ENCODE measurements at regions not wholly inside any gene's neighbourhood (a gene's known extent, or its start where the extent isn't known, plus 50 kb on each side); places are given as distances from the start of the nearest gene placed in this dataset.

DNA sequence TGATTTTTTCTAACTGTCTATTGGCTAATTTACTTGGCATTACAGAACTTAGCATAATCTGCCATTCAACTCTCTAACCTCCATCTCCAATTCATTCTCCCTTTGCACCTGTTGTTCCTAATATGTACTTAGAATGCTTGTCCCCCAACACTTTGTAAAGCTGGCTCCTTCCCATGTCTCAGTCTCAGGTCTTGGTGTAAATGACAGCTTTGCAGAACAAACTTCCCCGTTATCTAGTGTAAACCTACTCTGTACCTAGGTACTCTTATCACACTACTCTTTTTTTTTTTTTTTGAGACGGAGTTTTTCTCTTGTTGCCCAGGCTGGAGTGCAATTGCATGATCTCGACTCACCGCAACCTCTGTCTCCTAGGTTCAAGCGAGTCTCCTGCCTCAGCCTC, 77.2 kb upstream of the CTNNA1 start:
- Histone ChIP-seq H2AFZ (ENCODE audit: control insufficient read depth, low read depth, low read length) (no peak overlapping the region), H3K9ac (ENCODE audit: control insufficient read depth, insufficient read depth, low read length) (no peak overlapping the region), H3K36me3 (ENCODE audit: control insufficient read depth in 2 of 2, insufficient read depth in 2 of 2, low read length in 1 of 2) (no peaks in the 10 kb centered on the region), H3K27ac (ENCODE audit: control insufficient read depth, insufficient read depth) (no peak overlapping the region), H4K20me1 (ENCODE audit: control insufficient read depth, insufficient read depth) (no peaks in the 10 kb centered on the region), H3K4me3 (no peak overlapping the region), H3K9me3 (replicated peaks; ENCODE audit: control insufficient read depth, insufficient read depth, low read length) (peaks cover 2% of the 10 kb centered on the region; the same call in 2 of the 3 replicates), H3K4me2 (ENCODE audit: control insufficient read depth, insufficient read depth) (no peak overlapping the region), H3K4me1 (ENCODE audit: control insufficient read depth, insufficient read depth, low read length) (no peaks in the 10 kb centered on the region), H3K79me2 (ENCODE audit: control insufficient read depth, insufficient read depth, low read length) (no peaks in the 10 kb centered on the region), H3K27me3 (replicated peaks in 1 of 2; ENCODE audit: control insufficient read depth in 2 of 2, insufficient read depth in 2 of 2, low read length in 1 of 2) (no peaks in the 10 kb centered on the region)
- POLR2A ChIA-PET = no interaction called here
- in situ Hi-C loops (cut with MboI) = no loop called here
- CTCF ChIA-PET = interaction anchor here (1.1 to 1.7 kb wide), 2 partner anchors 13 to 15 kb away, joined by 4 to 5 read pairs; no protein-coding TSS in a partner anchor
- no peak for ATAC-seq
- WGBS (ENCODE audit: insufficient coverage, insufficient replicate concordance, low lambda C conversion rate, missing lambda C conversion rate) = 36% methylated on average over 2 of the region's 5 CpGs
- intact Hi-C loops (cut with micrococcal nuclease; ENCODE audit: unreplicated experiment) = no loop called here
- SMC1A ChIA-PET (ENCODE audit: uncharacterized antibody, unreplicated experiment) = no interaction called here
- no peak for TF ChIP-seq MXI1 (IDR thresholded peaks at IDR 0.05; ENCODE audit: low read depth, low read length)
- TF ChIP-seq, protein P1, sequence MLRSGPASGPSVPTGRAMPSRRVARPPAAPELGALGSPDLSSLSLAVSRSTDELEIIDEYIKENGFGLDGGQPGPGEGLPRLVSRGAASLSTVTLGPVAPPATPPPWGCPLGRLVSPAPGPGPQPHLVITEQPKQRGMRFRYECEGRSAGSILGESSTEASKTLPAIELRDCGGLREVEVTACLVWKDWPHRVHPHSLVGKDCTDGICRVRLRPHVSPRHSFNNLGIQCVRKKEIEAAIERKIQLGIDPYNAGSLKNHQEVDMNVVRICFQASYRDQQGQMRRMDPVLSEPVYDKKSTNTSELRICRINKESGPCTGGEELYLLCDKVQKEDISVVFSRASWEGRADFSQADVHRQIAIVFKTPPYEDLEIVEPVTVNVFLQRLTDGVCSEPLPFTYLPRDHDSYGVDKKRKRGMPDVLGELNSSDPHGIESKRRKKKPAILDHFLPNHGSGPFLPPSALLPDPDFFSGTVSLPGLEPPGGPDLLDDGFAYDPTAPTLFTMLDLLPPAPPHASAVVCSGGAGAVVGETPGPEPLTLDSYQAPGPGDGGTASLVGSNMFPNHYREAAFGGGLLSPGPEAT (IDR thresholded peaks at IDR 0.05; ENCODE audit: low read depth) = no peak
- TF ChIP-seq, protein P2, sequence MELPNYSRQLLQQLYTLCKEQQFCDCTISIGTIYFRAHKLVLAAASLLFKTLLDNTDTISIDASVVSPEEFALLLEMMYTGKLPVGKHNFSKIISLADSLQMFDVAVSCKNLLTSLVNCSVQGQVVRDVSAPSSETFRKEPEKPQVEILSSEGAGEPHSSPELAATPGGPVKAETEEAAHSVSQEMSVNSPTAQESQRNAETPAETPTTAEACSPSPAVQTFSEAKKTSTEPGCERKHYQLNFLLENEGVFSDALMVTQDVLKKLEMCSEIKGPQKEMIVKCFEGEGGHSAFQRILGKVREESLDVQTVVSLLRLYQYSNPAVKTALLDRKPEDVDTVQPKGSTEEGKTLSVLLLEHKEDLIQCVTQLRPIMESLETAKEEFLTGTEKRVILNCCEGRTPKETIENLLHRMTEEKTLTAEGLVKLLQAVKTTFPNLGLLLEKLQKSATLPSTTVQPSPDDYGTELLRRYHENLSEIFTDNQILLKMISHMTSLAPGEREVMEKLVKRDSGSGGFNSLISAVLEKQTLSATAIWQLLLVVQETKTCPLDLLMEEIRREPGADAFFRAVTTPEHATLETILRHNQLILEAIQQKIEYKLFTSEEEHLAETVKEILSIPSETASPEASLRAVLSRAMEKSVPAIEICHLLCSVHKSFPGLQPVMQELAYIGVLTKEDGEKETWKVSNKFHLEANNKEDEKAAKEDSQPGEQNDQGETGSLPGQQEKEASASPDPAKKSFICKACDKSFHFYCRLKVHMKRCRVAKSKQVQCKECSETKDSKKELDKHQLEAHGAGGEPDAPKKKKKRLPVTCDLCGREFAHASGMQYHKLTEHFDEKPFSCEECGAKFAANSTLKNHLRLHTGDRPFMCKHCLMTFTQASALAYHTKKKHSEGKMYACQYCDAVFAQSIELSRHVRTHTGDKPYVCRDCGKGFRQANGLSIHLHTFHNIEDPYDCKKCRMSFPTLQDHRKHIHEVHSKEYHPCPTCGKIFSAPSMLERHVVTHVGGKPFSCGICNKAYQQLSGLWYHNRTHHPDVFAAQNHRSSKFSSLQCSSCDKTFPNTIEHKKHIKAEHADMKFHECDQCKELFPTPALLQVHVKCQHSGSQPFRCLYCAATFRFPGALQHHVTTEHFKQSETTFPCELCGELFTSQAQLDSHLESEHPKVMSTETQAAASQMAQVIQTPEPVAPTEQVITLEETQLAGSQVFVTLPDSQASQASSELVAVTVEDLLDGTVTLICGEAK (IDR thresholded peaks at IDR 0.05; ENCODE audit: borderline replicate concordance) = no peak
- no peak for TF ChIP-seq BHLHE40 (IDR thresholded peaks at IDR 0.05; ENCODE audit: borderline replicate concordance in 1 of 2, low read depth in 2 of 2, low read length in 1 of 2)
- no peak for TF ChIP-seq HDAC2 (IDR thresholded peaks at IDR 0.05)
- TF ChIP-seq, protein P3, sequence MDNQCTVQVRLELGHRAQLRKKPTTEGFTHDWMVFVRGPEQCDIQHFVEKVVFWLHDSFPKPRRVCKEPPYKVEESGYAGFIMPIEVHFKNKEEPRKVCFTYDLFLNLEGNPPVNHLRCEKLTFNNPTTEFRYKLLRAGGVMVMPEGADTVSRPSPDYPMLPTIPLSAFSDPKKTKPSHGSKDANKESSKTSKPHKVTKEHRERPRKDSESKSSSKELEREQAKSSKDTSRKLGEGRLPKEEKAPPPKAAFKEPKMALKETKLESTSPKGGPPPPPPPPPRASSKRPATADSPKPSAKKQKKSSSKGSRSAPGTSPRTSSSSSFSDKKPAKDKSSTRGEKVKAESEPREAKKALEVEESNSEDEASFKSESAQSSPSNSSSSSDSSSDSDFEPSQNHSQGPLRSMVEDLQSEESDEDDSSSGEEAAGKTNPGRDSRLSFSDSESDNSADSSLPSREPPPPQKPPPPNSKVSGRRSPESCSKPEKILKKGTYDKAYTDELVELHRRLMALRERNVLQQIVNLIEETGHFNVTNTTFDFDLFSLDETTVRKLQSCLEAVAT (IDR thresholded peaks at IDR 0.05) = no peak
- no peak for DNase-seq (ENCODE audit: low read depth, low spot score)
- BruUV-seq (replicated peaks) = no TSS peak
- FAIRE-seq = no peak
- RAD21 ChIA-PET (ENCODE audit: unreplicated experiment) = no interaction called here

All from GM12878 (cell line).